ENCODE measurements at regions not wholly inside any gene's neighbourhood (a gene's known extent, or its start where the extent isn't known, plus 50 kb on each side); places are given as distances from the start of the nearest gene placed in this dataset.

GRCh38 chr5:57420801-57421200 lies 61.8 kb downstream of the ACTBL2 start:
- H3K9me3 ChIP-seq (replicated peaks; ENCODE audit: insufficient read depth, low read length), result no peaks in the 10 kb centered on the region
- H3K79me2 ChIP-seq (ENCODE audit: low read length), result no peaks in the 10 kb centered on the region
- TF ChIP-seq EZH2phosphoT487 (IDR thresholded peaks at IDR 0.05; ENCODE audit: low read length), result no peak
- TF ChIP-seq CTCF (IDR thresholded peaks at IDR 0.05; ENCODE audit: low read length), result no peak
- TF ChIP-seq EZH2 (optimal IDR thresholded peaks at IDR 0.05; ENCODE audit: low read depth, low read length), result no peak
- no peak overlapping the region for H3K4me2 ChIP-seq (ENCODE audit: low read depth, low read length)
- H3K27ac ChIP-seq (ENCODE audit: low read length), result no peak overlapping the region
- no peak overlapping the region for H3K9ac ChIP-seq (ENCODE audit: low read length)
- no peak for DNase-seq
- H3K4me3 ChIP-seq (ENCODE audit: low read length), result no peak overlapping the region
- H3K9me2 ChIP-seq (replicated peaks; ENCODE audit: insufficient read depth, low read length), result no peaks in the 10 kb centered on the region
- no peaks in the 10 kb centered on the region for H3K4me1 ChIP-seq (ENCODE audit: low read length)
- H3K27me3 ChIP-seq (replicated peaks; ENCODE audit: insufficient read depth, low read length), result no peaks in the 10 kb centered on the region
- H3F3A ChIP-seq (ENCODE audit: insufficient read depth, low read length), result no peaks in the 10 kb centered on the region
- H2AFZ ChIP-seq (ENCODE audit: low read length), result no peak overlapping the region
- H4K20me1 ChIP-seq (ENCODE audit: insufficient read depth, low read length), result no peaks in the 10 kb centered on the region
- no peaks in the 10 kb centered on the region for H3K36me3 ChIP-seq (replicated peaks; ENCODE audit: insufficient read depth, low read length)

- Histone ChIP-seq H3K4me1 (ENCODE audit: low read length) (no peaks in the 10 kb centered on the region), H3K4me3 (ENCODE audit: low read length) (no peak overlapping the region), H3K4me2 (ENCODE audit: low read depth, low read length) (no peak overlapping the region), H3K9me2 (replicated peaks; ENCODE audit: insufficient read depth, low read length) (no peaks in the 10 kb centered on the region), H3F3A (ENCODE audit: insufficient read depth, low read length) (no peaks in the 10 kb centered on the region), H3K36me3 (replicated peaks; ENCODE audit: insufficient read depth, low read length) (no peaks in the 10 kb centered on the region), H3K79me2 (ENCODE audit: low read length) (no peaks in the 10 kb centered on the region), H3K27ac (ENCODE audit: low read length) (no peak overlapping the region), H2AFZ (ENCODE audit: low read length) (no peak overlapping the region), H4K20me1 (ENCODE audit: insufficient read depth, low read length) (no peaks in the 10 kb centered on the region), H3K27me3 (replicated peaks; ENCODE audit: insufficient read depth, low read length) (no peaks in the 10 kb centered on the region), H3K9ac (ENCODE audit: low read length) (no peak overlapping the region), H3K9me3 (replicated peaks; ENCODE audit: insufficient read depth, low read length) (no peaks in the 10 kb centered on the region)
- TF ChIP-seq CTCF (IDR thresholded peaks at IDR 0.05; ENCODE audit: low read length), result no peak
- TF ChIP-seq EZH2 (optimal IDR thresholded peaks at IDR 0.05; ENCODE audit: low read depth, low read length), result no peak
- no peak for TF ChIP-seq EZH2phosphoT487 (IDR thresholded peaks at IDR 0.05; ENCODE audit: low read length)
- no peak for DNase-seq
These were observed 64.6 kb downstream of the ACTBL2 start for GRCh38 chr5:57417971-57418370.

GRCh38 chr5:57417320-57417719 lies 65.3 kb downstream of the ACTBL2 start:
- DNase-seq, result no peak
- Histone ChIP-seq H3K4me1 (ENCODE audit: low read length) (no peaks in the 10 kb centered on the region), H3F3A (ENCODE audit: insufficient read depth, low read length) (no peaks in the 10 kb centered on the region), H3K9ac (ENCODE audit: low read length) (no peak overlapping the region), H3K4me3 (ENCODE audit: low read length) (no peak overlapping the region), H3K4me2 (ENCODE audit: low read depth, low read length) (no peak overlapping the region), H4K20me1 (ENCODE audit: insufficient read depth, low read length) (no peaks in the 10 kb centered on the region), H3K36me3 (replicated peaks; ENCODE audit: insufficient read depth, low read length) (no peaks in the 10 kb centered on the region), H2AFZ (ENCODE audit: low read length) (no peak overlapping the region), H3K79me2 (ENCODE audit: low read length) (no peaks in the 10 kb centered on the region), H3K9me3 (replicated peaks; ENCODE audit: insufficient read depth, low read length) (no peaks in the 10 kb centered on the region), H3K27ac (ENCODE audit: low read length) (no peak overlapping the region), H3K27me3 (replicated peaks; ENCODE audit: insufficient read depth, low read length) (no peaks in the 10 kb centered on the region), H3K9me2 (replicated peaks; ENCODE audit: insufficient read depth, low read length) (no peaks in the 10 kb centered on the region)
- TF ChIP-seq CTCF (IDR thresholded peaks at IDR 0.05; ENCODE audit: low read length) (no peak), EZH2phosphoT487 (IDR thresholded peaks at IDR 0.05; ENCODE audit: low read length) (no peak), EZH2 (optimal IDR thresholded peaks at IDR 0.05; ENCODE audit: low read depth, low read length) (no peak)

Measured in MM.1S (cell line).